Mucosa of descending colon (tissue), 3 donors: ENCODE measurements at regions not wholly inside any gene's neighbourhood (a gene's known extent, or its start where the extent isn't known, plus 50 kb on each side); places are given as distances from the start of the nearest gene placed in this dataset.

Experiments used
- ATAC-seq: fragments of 200-7000 bp; cut with Tn5 transposase; one replicate; pipeline ENCODE4 v1.9.1; 2020; ENCODE audit warnings: mild to moderate bottlenecking, moderate library complexity
- DNase-seq, 3 donors: peaks; one replicate each; pipeline ENCODE4 v3.0.0-alpha.2; 2020
- H3K36me3 ChIP-seq: fragments of 200-600 bp; one replicate; pipeline ENCODE4 v1.8.0; 2021; ENCODE audit warnings: low read depth, mild to moderate bottlenecking
- H3K4me1 ChIP-seq: fragments of 200-600 bp; one replicate; pipeline ENCODE4 v1.8.0; 2021; ENCODE audit warnings: low read depth, mild to moderate bottlenecking
- H3K4me3 ChIP-seq: fragments of 200-600 bp; one replicate; pipeline ENCODE4 v1.8.0; 2021; ENCODE audit warnings: mild to moderate bottlenecking
- H3K9me3 ChIP-seq: fragments of 200-600 bp; one replicate; pipeline ENCODE4 v1.8.0; 2021; ENCODE audit warnings: mild to moderate bottlenecking
- CTCF ChIP-seq: fragments of 200-600 bp; IDR thresholded peaks from one replicate; pipeline ENCODE4 v1.8.0; 2022; ENCODE audit warnings: antibody characterized with exemption, mild to moderate bottlenecking
- intact Hi-C, 2 donors: fragments of 100-400 bp; cut with DNase I in 1 of 2; cut with micrococcal nuclease in 1 of 2; formaldehyde crosslinking; loops; one replicate each; pipeline versions ENCODE4 v1.11.0 to v1.11.1; 2022; cut with DNase I, micrococcal nuclease
- donor health status: DM: no; HTN: no; CAD: no; lungs with moderate emphysema.
- donor health status: DM: no; HTN: no; CAD: no.
- donor health status: DM: no; HTN: yes; CAD: no.

GRCh38 chr9:103444176-103444575, 449.0 kb downstream of the CYLC2 start:
- Histone ChIP-seq H3K4me1 (no peaks in the 10 kb centered on the region), H3K4me3 (no peak overlapping the region), H3K9me3 (peaks cover 7% of the 10 kb centered on the region), H3K36me3 (no peaks in the 10 kb centered on the region)
- no peak for DNase-seq
- intact Hi-C loops = no loop called here
- no peak for ATAC-seq
- no peak for TF ChIP-seq CTCF

- Histone ChIP-seq H3K4me1 (no peaks in the 10 kb centered on the region), H3K36me3 (no peaks in the 10 kb centered on the region), H3K4me3 (no peak overlapping the region), H3K9me3 (peaks cover 2% of the 10 kb centered on the region)
- DNase-seq = no peak
- ATAC-seq = no peak
- no peak for TF ChIP-seq CTCF
- intact Hi-C loops = no loop called here
Measured at GRCh38 chr9:103458826-103459225, 463.7 kb downstream of the CYLC2 start.

- TF ChIP-seq CTCF = no peak
- intact Hi-C loops = no loop called here
Measured at GRCh38 chr9:103471241-103471640, 476.1 kb downstream of the CYLC2 start.

GRCh38 chr9:103474156-103474555, 479.0 kb downstream of the CYLC2 start:
- H3K36me3 ChIP-seq = no peaks in the 10 kb centered on the region
- ATAC-seq (no peak), DNase-seq (no peak)
- H3K4me1 ChIP-seq = no peaks in the 10 kb centered on the region
- peaks cover 15% of the 10 kb centered on the region for H3K9me3 ChIP-seq
- intact Hi-C loops = no loop called here
- TF ChIP-seq CTCF = no peak
- H3K4me3 ChIP-seq = no peak overlapping the region

More at GRCh38 chr9:103471241-103471640, 476.1 kb downstream of the CYLC2 start:
- Histone ChIP-seq H3K9me3 (peaks cover 9% of the 10 kb centered on the region), H3K4me1 (no peaks in the 10 kb centered on the region), H3K36me3 (no peaks in the 10 kb centered on the region), H3K4me3 (no peak overlapping the region)
- DNase-seq (no peak), ATAC-seq (no peak)

GRCh38 chr9:103483471-103484096, 488.5 kb downstream of the CYLC2 start:
- Histone ChIP-seq H3K4me1 (no peaks in the 10 kb centered on the region), H3K36me3 (no peaks in the 10 kb centered on the region), H3K4me3 (no peak overlapping the region), H3K9me3 (peaks cover 15% of the 10 kb centered on the region)
- intact Hi-C loops = no loop called here
- DNase-seq (no peak), ATAC-seq (no peak)
- TF ChIP-seq CTCF = no peak

GRCh38 chr9:103485138-103485537, 490.0 kb downstream of the CYLC2 start:
- intact Hi-C loops = no loop called here
- no peak for ATAC-seq
- TF ChIP-seq CTCF = no peak

More at GRCh38 chr9:103485138-103485537, 490.0 kb downstream of the CYLC2 start:
- DNase-seq = no peak
- H3K4me3 ChIP-seq = no peak overlapping the region
- H3K36me3 ChIP-seq = no peaks in the 10 kb centered on the region
- no peaks in the 10 kb centered on the region for H3K4me1 ChIP-seq
- peaks cover 19% of the 10 kb centered on the region for H3K9me3 ChIP-seq
